ENCODE measurements at regions not wholly inside any gene's neighbourhood (a gene's known extent, or its start where the extent isn't known, plus 50 kb on each side); places are given as distances from the start of the nearest gene placed in this dataset.

DNA sequence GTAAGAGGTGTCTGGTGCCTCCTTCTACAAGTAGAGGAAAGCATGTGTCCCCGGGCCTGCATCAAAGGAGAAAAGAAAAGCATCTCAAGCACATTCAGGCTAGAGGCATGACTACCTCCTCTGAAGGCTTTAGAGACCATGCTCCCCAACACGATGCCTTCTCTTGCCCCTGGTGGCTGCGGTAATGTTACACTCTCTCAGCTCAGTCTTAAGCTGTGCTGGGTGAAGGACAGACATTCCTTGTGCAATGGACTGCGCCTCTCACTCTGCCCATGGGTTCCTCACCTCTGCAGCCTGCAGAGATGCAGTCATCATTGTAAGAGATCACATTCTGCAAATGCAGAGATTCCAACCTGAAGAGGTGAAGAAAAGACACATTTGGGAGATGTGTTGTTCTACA is 148.2 kb upstream of the HNRNPA3 start:
- Histone ChIP-seq H3K9me3 (ENCODE audit: low read length) (no peaks in the 10 kb centered on the region), H3K79me2 (ENCODE audit: insufficient read depth, low read length) (no peaks in the 10 kb centered on the region), H3K4me3 (replicated peaks in 1 of 3; ENCODE audit: insufficient read depth in 1 of 3, low read depth in 2 of 3, low read length in 3 of 3) (no peak overlapping the region), H3K9ac (ENCODE audit: insufficient read depth, low read depth, low read length) (no peak overlapping the region), H4K20me1 (ENCODE audit: insufficient read depth, low read length) (no peaks in the 10 kb centered on the region), H3K27ac (ENCODE audit: extremely low read length, insufficient read depth, low read length) (no peak overlapping the region), H2AFZ (ENCODE audit: low read length) (no peak overlapping the region), H3K4me2 (ENCODE audit: low read depth, low read length) (no peak overlapping the region), H3K27me3 (ENCODE audit: control insufficient read depth in 1 of 2, insufficient read depth in 2 of 2, low read length in 2 of 2) (no peaks in the 10 kb centered on the region), H3K36me3 (replicated peaks in 1 of 2; ENCODE audit: control insufficient read depth in 1 of 2, insufficient read depth in 2 of 2, low read length in 2 of 2) (no peaks in the 10 kb centered on the region), H3K4me1 (ENCODE audit: insufficient read depth, low read length) (no peaks in the 10 kb centered on the region)
- peak; percentile 51 for ATAC-seq
- FAIRE-seq = no peak
- TF ChIP-seq ATF5 (CRISPR knock-in tag; IDR thresholded peaks at IDR 0.05; ENCODE audit: low read depth) = no peak
- no peak for TF ChIP-seq MXI1 (IDR thresholded peaks at IDR 0.05; ENCODE audit: borderline replicate concordance, low read depth, low read length)
- no peak for TF ChIP-seq HDAC1 (CRISPR knock-in tag; IDR thresholded peaks at IDR 0.05)
- CTCF ChIA-PET (ENCODE audit: low intra/inter-chr PET ratio, low total read pairs) = no interaction called here
- intact Hi-C loops (cut with micrococcal nuclease; ENCODE audit: unreplicated experiment) (no loop called here), in situ Hi-C loops (cut with HindIII; ENCODE audit: extremely low pct_ligation_motif_present, low pct_unique_long_range_greater_than_20kb) (no loop called here)
- WGBS (ENCODE audit: low lambda C conversion rate) = 0% methylated on average over 4 of the region's 4 CpGs
- no TSS peak for BruUV-seq (replicated peaks)
- POLR2A ChIA-PET = no interaction called here
- no peak for DNase-seq (ENCODE audit: low spot score)

DNA sequence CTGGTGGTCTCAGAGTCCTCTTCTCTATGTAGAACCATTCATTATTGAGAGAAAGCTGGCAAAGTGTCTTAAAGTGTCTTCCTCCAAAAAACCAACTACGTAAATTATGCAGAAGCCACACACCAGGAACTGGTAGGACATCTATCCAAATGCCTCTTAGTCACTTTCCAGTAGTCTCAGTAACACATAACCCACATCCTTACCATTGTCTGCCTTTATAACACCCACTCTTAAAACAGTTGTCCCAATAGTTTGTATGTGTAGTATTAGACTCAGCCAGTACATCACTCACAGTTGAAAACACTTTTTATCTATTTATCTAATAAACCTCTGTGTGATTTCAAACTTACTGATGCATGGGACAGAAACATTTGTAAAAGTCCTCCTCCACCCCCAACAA is 143.6 kb upstream of the HNRNPA3 start:
- ChIA-PET POLR2A (no interaction called here), CTCF (ENCODE audit: low intra/inter-chr PET ratio, low total read pairs) (no interaction called here)
- 8% methylated on average over 1 of the region's 1 CpG for WGBS (ENCODE audit: low lambda C conversion rate)
- intact Hi-C loops (cut with micrococcal nuclease; ENCODE audit: unreplicated experiment) = no loop called here
- DNase-seq (ENCODE audit: low spot score) = no peak
- no TSS peak for BruUV-seq (replicated peaks)
- FAIRE-seq = no peak
- no peak overlapping the region for H3K27ac ChIP-seq (ENCODE audit: extremely low read length, insufficient read depth, low read length)
- no peak for TF ChIP-seq ZBTB42 (CRISPR knock-in tag; IDR thresholded peaks at IDR 0.05)
- no peak for TF ChIP-seq HNRNPLL (IDR thresholded peaks at IDR 0.05; ENCODE audit: low read depth, low read length, poor library complexity, severe bottlenecking)
- no peaks in the 10 kb centered on the region for H3K4me1 ChIP-seq (ENCODE audit: insufficient read depth, low read length)
- H3K27me3 ChIP-seq (ENCODE audit: control insufficient read depth in 1 of 2, insufficient read depth in 2 of 2, low read length in 2 of 2) = peaks cover 0 to 4% of the 10 kb centered on the region in 2 experiments; a peak in 1 of 5 replicates
- H3K4me2 ChIP-seq (ENCODE audit: low read depth, low read length) = no peak overlapping the region
- no peaks in the 10 kb centered on the region for H3K9me3 ChIP-seq (ENCODE audit: low read length)
- in situ Hi-C loops (cut with HindIII; ENCODE audit: extremely low pct_ligation_motif_present, low pct_unique_long_range_greater_than_20kb) = no loop called here
- H3K9ac ChIP-seq (ENCODE audit: insufficient read depth, low read depth, low read length) = no peak overlapping the region
- H2AFZ ChIP-seq (ENCODE audit: low read length) = no peak overlapping the region
- H3K79me2 ChIP-seq (ENCODE audit: insufficient read depth, low read length) = no peaks in the 10 kb centered on the region
- no peak overlapping the region for H3K4me3 ChIP-seq (replicated peaks in 1 of 3; ENCODE audit: insufficient read depth in 1 of 3, low read depth in 2 of 3, low read length in 3 of 3)
- ATAC-seq = no peak
- H3K36me3 ChIP-seq (replicated peaks in 1 of 2; ENCODE audit: control insufficient read depth in 1 of 2, insufficient read depth in 2 of 2, low read length in 2 of 2) = no peaks in the 10 kb centered on the region
- no peaks in the 10 kb centered on the region for H4K20me1 ChIP-seq (ENCODE audit: insufficient read depth, low read length)

All from HepG2 (cell line).